Naive thymus-derived CD8-positive, alpha-beta T cell (primary cell): ENCODE measurements at regions not wholly inside any gene's neighbourhood (a gene's known extent, or its start where the extent isn't known, plus 50 kb on each side); places are given as distances from the start of the nearest gene placed in this dataset.

Source experiments
- ATAC-seq, 2 donors: fragments of 150-1000 bp; cut with Tn5 transposase in 1 of 2; sonication (Bioruptor Pico), chemical (Tn5 transposase) in 1 of 2; 1 replicate in 1 of 2; 2 replicates in 1 of 2; pipeline ENCODE4 v1.10.0; 2021; ENCODE audit warnings: mild to moderate bottlenecking in 2 of 2, moderate library complexity in 2 of 2
- POLR2A ChIA-PET: fragments of 350-600 bp; sonication (Branson Sonifier 250); formaldehyde crosslinking; loops from one replicate; lab custom pipeline; 2021; ENCODE audit warnings: antibody characterized with exemption; lab: Charles Lee
- DNase-seq, 10 donors: peaks; one replicate each; pipeline versions ENCODE4 v3.0.0 to v3.0.0-alpha.2; 2020 to 2022
- H3K27ac Mint-ChIP-seq, 10 donors: one replicate each; pipeline ENCODE4 v1.8.0; 2020 to 2022; ENCODE audit warnings: mild to moderate bottlenecking in 10 of 10, mixed read lengths in 10 of 10, moderate library complexity in 4 of 10, inconsistent platforms in 1 of 10
- H3K27me3 Mint-ChIP-seq, 5 donors: one replicate each; pipeline ENCODE4 v1.8.0; 2021 to 2022; ENCODE audit warnings: mixed read lengths in 5 of 5
- H3K36me3 Mint-ChIP-seq, 3 donors: one replicate each; pipeline ENCODE4 v1.8.0; 2020 to 2022; ENCODE audit warnings: mixed read lengths in 3 of 3, mild to moderate bottlenecking in 2 of 3, inconsistent platforms in 1 of 3
- H3K4me1 Mint-ChIP-seq, 4 donors: one replicate each; pipeline ENCODE4 v1.8.0; 2021 to 2022; ENCODE audit warnings: mixed read lengths in 4 of 4
- H3K4me3 Mint-ChIP-seq, 10 donors: one replicate each; pipeline ENCODE4 v1.8.0; 2020 to 2022; ENCODE audit warnings: mild to moderate bottlenecking in 10 of 10, mixed read lengths in 10 of 10, moderate library complexity in 6 of 10, inconsistent platforms in 1 of 10
- H3K9me3 Mint-ChIP-seq, 9 donors: one replicate each; pipeline ENCODE4 v1.8.0; 2020 to 2022; ENCODE audit warnings: mixed read lengths in 9 of 9, mild to moderate bottlenecking in 3 of 9, inconsistent platforms in 1 of 9, moderate library complexity in 1 of 9

GRCh38 chr18:54004828-54005227 is 219.6 kb downstream of the MBD2 start:
- ATAC-seq, result no peak
- H3K27me3 Mint-ChIP-seq, result peaks cover 3 to 16% (median 7%) of the 10 kb centered on the region in 5 donors
- H3K4me3 Mint-ChIP-seq, result no peak overlapping the region
- POLR2A ChIA-PET, result no interaction called here
- no peaks in the 10 kb centered on the region for H3K4me1 Mint-ChIP-seq
- no peak for DNase-seq
- no peak overlapping the region for H3K27ac Mint-ChIP-seq
- peaks cover 0 to 20% (median 2%) of the 10 kb centered on the region in 9 donors for H3K9me3 Mint-ChIP-seq
- H3K36me3 Mint-ChIP-seq, result no peaks in the 10 kb centered on the region

DNA sequence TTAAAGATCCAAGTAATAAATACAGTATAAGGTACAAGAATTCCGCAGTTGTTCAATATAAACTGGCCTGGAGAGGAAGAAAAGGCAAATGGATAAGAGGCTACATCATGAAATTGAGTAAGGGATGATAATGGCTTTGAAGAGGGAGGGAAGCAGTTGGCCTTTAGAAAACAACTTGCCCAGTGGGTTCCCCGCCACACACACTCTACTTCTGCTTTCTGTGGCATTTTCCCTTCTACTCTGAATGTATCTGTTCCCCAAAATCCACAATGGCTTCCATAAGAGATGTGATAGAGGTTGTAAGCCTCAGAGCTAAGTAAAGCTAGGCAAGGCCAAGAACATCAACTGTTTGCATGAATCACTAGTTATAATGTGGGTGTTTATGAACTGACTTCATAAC is 221.3 kb downstream of the MBD2 start:
- H3K4me3 Mint-ChIP-seq, result no peak overlapping the region
- POLR2A ChIA-PET, result no interaction called here

GRCh38 chr18:53997064-53997463 is 227.4 kb downstream of the MBD2 start:
- POLR2A ChIA-PET, result no interaction called here
- no peak overlapping the region for H3K4me3 Mint-ChIP-seq
- H3K9me3 Mint-ChIP-seq, result peaks cover 0 to 3% (median 0%) of the 10 kb centered on the region in 9 donors
- no peaks in the 10 kb centered on the region for H3K4me1 Mint-ChIP-seq
- H3K36me3 Mint-ChIP-seq, result no peaks in the 10 kb centered on the region
- ATAC-seq (no peak), DNase-seq (no peak)
- H3K27ac Mint-ChIP-seq, result no peak overlapping the region
- H3K27me3 Mint-ChIP-seq, result peaks cover 0 to 7% (median 2%) of the 10 kb centered on the region in 5 donors

More for the DNA sequence above, 221.3 kb downstream of the MBD2 start:
- ATAC-seq (no peak), DNase-seq (no peak)
- Mint-ChIP-seq H3K27me3 (peaks cover 1 to 16% (median 5%) of the 10 kb centered on the region in 5 donors), H3K27ac (no peak overlapping the region), H3K36me3 (no peaks in the 10 kb centered on the region), H3K9me3 (peaks cover 0 to 20% (median 2%) of the 10 kb centered on the region in 9 donors), H3K4me1 (no peaks in the 10 kb centered on the region)

DNA sequence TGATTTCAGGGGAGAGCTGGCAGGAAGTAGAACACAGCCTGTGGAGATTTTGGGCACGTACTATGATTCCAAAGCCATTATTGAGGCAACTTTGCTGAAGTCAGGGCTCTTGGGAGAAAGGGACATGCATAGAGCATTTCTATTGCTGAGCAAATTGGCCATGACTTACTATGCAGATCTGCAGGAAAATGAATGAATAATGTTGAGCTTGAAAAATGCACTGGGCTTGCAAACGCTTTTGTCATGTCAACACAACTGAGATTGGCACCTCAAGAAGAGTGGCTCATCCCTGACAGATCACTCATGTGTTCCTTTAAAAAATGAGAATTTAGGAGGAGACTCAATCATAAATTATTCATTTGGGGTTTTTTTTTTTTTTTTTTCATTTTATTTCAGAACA is 230.5 kb downstream of the MBD2 start:
- Mint-ChIP-seq H3K4me1 (no peaks in the 10 kb centered on the region), H3K9me3 (peaks cover 0 to 3% (median 0%) of the 10 kb centered on the region in 9 donors), H3K27ac (no peak overlapping the region), H3K4me3 (no peak overlapping the region), H3K36me3 (no peaks in the 10 kb centered on the region), H3K27me3 (peaks cover 0 to 6% (median 2%) of the 10 kb centered on the region in 5 donors)
- ATAC-seq, result no peak
- POLR2A ChIA-PET, result no interaction called here
- no peak for DNase-seq

GRCh38 chr18:53991805-53992204 is 232.7 kb downstream of the MBD2 start:
- Mint-ChIP-seq H3K27ac (no peak overlapping the region), H3K4me3 (no peak overlapping the region), H3K9me3 (peaks cover 0 to 1% (median 0%) of the 10 kb centered on the region in 9 donors), H3K4me1 (no peaks in the 10 kb centered on the region), H3K36me3 (no peaks in the 10 kb centered on the region), H3K27me3 (peaks cover 0 to 1% (median 0%) of the 10 kb centered on the region in 5 donors)
- ATAC-seq, result no peak
- no peak for DNase-seq
- POLR2A ChIA-PET, result no interaction called here

DNA sequence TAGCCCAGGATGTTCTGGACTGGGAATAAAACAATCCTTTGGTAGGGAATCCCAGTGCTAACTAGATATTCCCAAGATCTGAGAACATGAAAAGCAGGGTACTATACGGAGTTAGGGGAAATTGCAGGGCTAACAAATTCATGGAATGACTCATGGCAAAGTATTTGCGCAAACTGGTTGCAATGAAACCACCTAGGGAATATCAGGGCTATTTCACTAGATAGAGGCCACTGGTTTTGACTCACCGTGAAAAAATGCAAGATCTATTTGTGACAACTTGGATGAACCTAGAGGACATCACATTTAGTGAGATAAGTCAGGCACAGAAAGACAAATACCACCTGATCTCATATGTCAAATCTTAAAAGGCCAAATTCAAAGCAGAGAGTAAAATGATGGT is 233.3 kb downstream of the MBD2 start:
- no peak for DNase-seq
- no peak overlapping the region for H3K4me3 Mint-ChIP-seq
- no peaks in the 10 kb centered on the region for H3K36me3 Mint-ChIP-seq
- H3K4me1 Mint-ChIP-seq, result no peaks in the 10 kb centered on the region
- H3K27ac Mint-ChIP-seq, result no peak overlapping the region
- no peaks in the 10 kb centered on the region for H3K27me3 Mint-ChIP-seq
- ATAC-seq, result no peak
- POLR2A ChIA-PET, result no interaction called here
- H3K9me3 Mint-ChIP-seq, result peaks cover 0 to 1% (median 0%) of the 10 kb centered on the region in 9 donors

GRCh38 chr18:53990485-53990884 is 234.0 kb downstream of the MBD2 start:
- Mint-ChIP-seq H3K27ac (no peak overlapping the region), H3K9me3 (peaks cover 0 to 1% (median 0%) of the 10 kb centered on the region in 9 donors), H3K4me1 (no peaks in the 10 kb centered on the region), H3K27me3 (no peaks in the 10 kb centered on the region), H3K4me3 (no peak overlapping the region), H3K36me3 (no peaks in the 10 kb centered on the region)
- DNase-seq (no peak), ATAC-seq (no peak)
- POLR2A ChIA-PET, result no interaction called here

DNA sequence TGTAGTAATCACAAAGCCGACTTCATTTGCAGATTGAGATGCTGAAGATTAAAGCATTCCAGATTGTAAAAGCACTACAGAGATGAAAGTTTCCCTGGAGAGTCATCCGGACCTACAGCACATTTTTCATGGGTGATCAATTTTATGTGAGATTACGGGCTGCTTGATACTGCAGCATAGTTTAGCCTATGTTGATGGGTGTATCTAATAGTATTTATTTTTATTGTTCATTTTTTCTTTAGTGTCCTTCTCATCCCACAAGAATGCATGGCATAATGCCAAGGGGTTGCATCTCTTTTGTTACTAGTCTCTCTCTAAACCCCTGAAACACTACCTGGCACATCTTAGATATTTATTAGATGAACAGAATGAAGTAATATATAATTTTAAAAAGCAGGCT is 240.4 kb downstream of the MBD2 start:
- POLR2A ChIA-PET, result no interaction called here

DNA sequence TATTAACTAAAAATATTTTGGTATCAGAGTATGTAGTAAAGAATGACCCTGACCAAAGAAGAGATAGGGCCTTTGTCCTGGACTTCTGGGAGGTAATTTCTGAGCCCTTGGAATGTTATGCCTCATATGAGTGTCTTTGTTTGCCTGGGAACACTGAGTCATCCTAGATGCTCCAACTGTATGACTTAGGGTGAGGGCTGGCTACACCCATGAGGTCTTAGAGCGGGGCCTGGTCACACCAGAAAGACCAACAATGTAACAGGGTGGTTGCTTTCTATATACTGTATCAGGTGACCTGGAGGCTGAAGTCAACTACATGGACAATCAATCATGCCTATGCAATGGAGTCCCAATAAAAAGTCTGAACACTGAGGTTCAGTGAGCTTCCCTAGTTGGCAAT is 253.1 kb downstream of the MBD2 start:
- ATAC-seq, result no peak
- Mint-ChIP-seq H3K36me3 (peaks cover 0 to 5% (median 0%) of the 10 kb centered on the region in 3 donors), H3K9me3 (peaks cover 4 to 54% (median 17%) of the 10 kb centered on the region in 9 donors), H3K27me3 (no peaks in the 10 kb centered on the region), H3K27ac (no peak overlapping the region), H3K4me3 (no peak overlapping the region), H3K4me1 (no peaks in the 10 kb centered on the region)
- POLR2A ChIA-PET, result no interaction called here
- no peak for DNase-seq

More for the DNA sequence above, 240.4 kb downstream of the MBD2 start:
- DNase-seq, result no peak
- H3K27me3 Mint-ChIP-seq, result peaks cover 0 to 7% (median 5%) of the 10 kb centered on the region in 5 donors
- no peaks in the 10 kb centered on the region for H3K4me1 Mint-ChIP-seq
- peaks cover 0 to 6% (median 0%) of the 10 kb centered on the region in 3 donors for H3K36me3 Mint-ChIP-seq
- H3K27ac Mint-ChIP-seq, result no peak overlapping the region
- no peak for ATAC-seq
- no peak overlapping the region for H3K4me3 Mint-ChIP-seq
- peaks cover 0 to 25% (median 3%) of the 10 kb centered on the region in 9 donors for H3K9me3 Mint-ChIP-seq

DNA sequence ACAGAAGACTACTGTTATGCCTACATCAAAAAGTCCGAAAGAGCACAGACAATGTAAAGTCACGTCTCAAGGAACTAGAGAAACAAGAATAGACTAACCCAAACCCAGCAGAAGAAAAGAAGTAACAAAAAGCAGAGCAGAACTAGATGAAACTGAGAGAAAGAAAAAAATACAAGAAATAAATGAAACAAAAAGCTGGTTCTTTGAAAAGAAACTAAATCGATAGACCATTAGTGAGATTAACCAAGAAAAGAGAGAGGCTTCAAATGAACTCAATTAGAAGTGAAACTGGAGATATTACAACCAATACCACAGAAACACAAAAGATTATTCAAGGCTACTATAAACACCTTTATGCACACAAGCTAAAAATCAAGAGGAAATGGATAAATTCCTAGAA is 271.8 kb downstream of the MBD2 start:
- Mint-ChIP-seq H3K36me3 (no peaks in the 10 kb centered on the region), H3K9me3 (peaks cover 0 to 19% (median 0%) of the 10 kb centered on the region in 9 donors), H3K27me3 (peaks cover 0 to 16% (median 4%) of the 10 kb centered on the region in 5 donors), H3K4me1 (no peaks in the 10 kb centered on the region), H3K27ac (no peak overlapping the region), H3K4me3 (no peak overlapping the region)
- ATAC-seq (no peak), DNase-seq (no peak)
- POLR2A ChIA-PET, result no interaction called here

GRCh38 chr18:53950545-53950944 is 273.9 kb downstream of the MBD2 start:
- Mint-ChIP-seq H3K9me3 (peaks cover 0 to 34% (median 2%) of the 10 kb centered on the region in 9 donors), H3K36me3 (no peaks in the 10 kb centered on the region), H3K4me1 (no peaks in the 10 kb centered on the region), H3K27ac (no peak overlapping the region), H3K4me3 (no peak overlapping the region), H3K27me3 (peaks cover 0 to 16% (median 6%) of the 10 kb centered on the region in 5 donors)
- POLR2A ChIA-PET, result no interaction called here
- ATAC-seq (no peak), DNase-seq (no peak)

GRCh38 chr18:53948991-53949390 is 275.5 kb downstream of the MBD2 start:
- H3K4me3 Mint-ChIP-seq, result no peak overlapping the region
- no peak overlapping the region for H3K27ac Mint-ChIP-seq
- POLR2A ChIA-PET, result no interaction called here
- H3K27me3 Mint-ChIP-seq, result peaks cover 0 to 16% (median 6%) of the 10 kb centered on the region in 5 donors
- H3K4me1 Mint-ChIP-seq, result no peaks in the 10 kb centered on the region
- DNase-seq (no peak), ATAC-seq (no peak)
- peaks cover 0 to 34% (median 12%) of the 10 kb centered on the region in 9 donors for H3K9me3 Mint-ChIP-seq
- H3K36me3 Mint-ChIP-seq, result peaks cover 0 to 5% (median 0%) of the 10 kb centered on the region in 3 donors

DNA sequence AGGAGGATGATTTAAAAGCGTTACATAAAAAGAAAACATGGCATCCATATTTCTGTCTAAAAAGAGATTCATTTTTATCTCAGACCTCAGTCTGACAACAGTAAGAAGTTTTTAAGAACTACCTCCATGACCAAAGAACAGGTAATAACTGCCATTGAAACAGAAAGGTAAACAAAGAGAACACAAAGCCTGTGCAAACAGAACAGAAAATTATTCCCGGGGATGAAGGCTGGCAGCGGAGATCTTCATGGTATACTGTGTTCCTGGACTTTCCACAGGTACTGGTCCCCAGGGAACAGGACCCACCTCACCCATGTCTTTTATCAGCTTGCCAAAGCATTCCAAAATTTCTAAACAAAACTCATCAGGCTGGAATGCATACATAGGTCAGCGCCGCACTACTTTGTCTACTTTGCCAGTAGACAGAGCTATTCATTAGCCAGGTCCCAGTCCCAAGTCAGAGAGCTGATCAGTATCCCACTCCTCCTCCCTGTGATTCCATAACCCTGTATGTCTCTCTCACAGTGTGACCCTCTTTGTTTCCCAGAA is 277.3 kb downstream of the MBD2 start:
- DNase-seq, result no peak
- Mint-ChIP-seq H3K27me3 (peaks cover 0 to 16% (median 6%) of the 10 kb centered on the region in 5 donors), H3K4me1 (no peaks in the 10 kb centered on the region), H3K4me3 (no peak overlapping the region), H3K27ac (no peak overlapping the region), H3K36me3 (peaks cover 0 to 5% (median 0%) of the 10 kb centered on the region in 3 donors), H3K9me3 (peaks cover 0 to 32% (median 5%) of the 10 kb centered on the region in 9 donors)
- ATAC-seq, result no peak
- POLR2A ChIA-PET, result no interaction called here

GRCh38 chr18:53946594-53946993 is 277.9 kb downstream of the MBD2 start:
- Mint-ChIP-seq H3K4me1 (no peaks in the 10 kb centered on the region), H3K27ac (peak overlapping the region in 1 of 10 donors; percentile 20), H3K36me3 (peaks cover 0 to 5% (median 0%) of the 10 kb centered on the region in 3 donors), H3K4me3 (no peak overlapping the region), H3K9me3 (peaks cover 0 to 33% (median 7%) of the 10 kb centered on the region in 9 donors), H3K27me3 (peaks cover 0 to 16% (median 1%) of the 10 kb centered on the region in 5 donors)
- ATAC-seq (no peak), DNase-seq (no peak)
- POLR2A ChIA-PET, result no interaction called here
